ENCODE measurements at regions not wholly inside any gene's neighbourhood (a gene's known extent, or its start where the extent isn't known, plus 50 kb on each side); places are given as distances from the start of the nearest gene placed in this dataset.

- TF ChIP-seq EZH2 (IDR thresholded peaks at IDR 0.05; ENCODE audit: borderline replicate concordance, low read length) (no peak), CTCF (IDR thresholded peaks at IDR 0.05; ENCODE audit: low read length) (no peak)
Measured at GRCh38 chr6:147653631-147654030, 145.1 kb downstream of the SAMD5 start.

Data from OCI-LY1 (cell line).